ENCODE measurements at regions not wholly inside any gene's neighbourhood (a gene's known extent, or its start where the extent isn't known, plus 50 kb on each side); places are given as distances from the start of the nearest gene placed in this dataset.
A peak's percentile ranks its signal among the peaks of the same experiment; 100 is the strongest.

- TF ChIP-seq CTCF (IDR thresholded peaks at IDR 0.05; ENCODE audit: low read depth, low read length), result no peak
- H3K4me3 ChIP-seq (replicated peaks in 1 of 2; ENCODE audit: low read depth in 2 of 2, low read length in 2 of 2), result no peak overlapping the region
- no peak for DNase-seq (ENCODE audit: low read depth in 2 of 2)
Measured at GRCh38 chr4:173684223-173684622, 154.2 kb upstream of the HAND2 start.

GRCh38 chr4:173682609-173683008, 152.6 kb upstream of the HAND2 start:
- no peak for DNase-seq (ENCODE audit: low read depth in 2 of 2)
- H3K4me3 ChIP-seq (replicated peaks in 1 of 2; ENCODE audit: low read depth in 2 of 2, low read length in 2 of 2), result no peak overlapping the region
- no peak for TF ChIP-seq CTCF (IDR thresholded peaks at IDR 0.05; ENCODE audit: low read depth, low read length)

GRCh38 chr4:173680278-173680677, 150.2 kb upstream of the HAND2 start:
- no peak for DNase-seq (ENCODE audit: low read depth in 2 of 2)
- no peak for TF ChIP-seq CTCF (IDR thresholded peaks at IDR 0.05; ENCODE audit: low read depth, low read length)
- no peak overlapping the region for H3K4me3 ChIP-seq (replicated peaks in 1 of 2; ENCODE audit: low read depth in 2 of 2, low read length in 2 of 2)

- TF ChIP-seq CTCF (IDR thresholded peaks at IDR 0.05; ENCODE audit: low read depth, low read length), result no peak
- H3K4me3 ChIP-seq (replicated peaks in 1 of 2; ENCODE audit: low read depth in 2 of 2, low read length in 2 of 2), result no peak overlapping the region
- DNase-seq (ENCODE audit: low read depth in 2 of 2), result no peak
Measured at GRCh38 chr4:173675446-173675845, 145.4 kb upstream of the HAND2 start.

- no peak overlapping the region for H3K4me3 ChIP-seq (replicated peaks in 1 of 2; ENCODE audit: low read depth in 2 of 2, low read length in 2 of 2)
- DNase-seq (ENCODE audit: low read depth in 2 of 2), result peak in 1 of 2 donors; percentile 10
- no peak for TF ChIP-seq CTCF (IDR thresholded peaks at IDR 0.05; ENCODE audit: low read depth, low read length)
Measured at GRCh38 chr4:173669460-173670179, 139.6 kb upstream of the HAND2 start.

GRCh38 chr4:173661001-173661400, 131.0 kb upstream of the HAND2 start:
- no peak for DNase-seq (ENCODE audit: low read depth in 2 of 2)
- no peak for TF ChIP-seq CTCF (IDR thresholded peaks at IDR 0.05; ENCODE audit: low read depth, low read length)
- H3K4me3 ChIP-seq (replicated peaks in 1 of 2; ENCODE audit: low read depth in 2 of 2, low read length in 2 of 2), result no peak overlapping the region

GRCh38 chr4:173656898-173657297, 126.9 kb upstream of the HAND2 start:
- no peak for DNase-seq (ENCODE audit: low read depth in 2 of 2)
- TF ChIP-seq CTCF (IDR thresholded peaks at IDR 0.05; ENCODE audit: low read depth, low read length), result no peak

More at GRCh38 chr4:173656898-173657297, 126.9 kb upstream of the HAND2 start:
- H3K4me3 ChIP-seq (replicated peaks in 1 of 2; ENCODE audit: low read depth in 2 of 2, low read length in 2 of 2), result no peak overlapping the region
